ENCODE measurements at regions not wholly inside any gene's neighbourhood (a gene's known extent, or its start where the extent isn't known, plus 50 kb on each side); places are given as distances from the start of the nearest gene placed in this dataset.

GRCh38 chr10:61606959-61607907 lies 55.5 kb upstream of the CABCOCO1 start:
- Histone ChIP-seq H3K9me3 (no peaks in the 10 kb centered on the region), H3K4me1 (peaks cover 0 to 3% (median 0%) of the 10 kb centered on the region in 6 donors), H3K4me3 (no peak overlapping the region), H3K27ac (no peak overlapping the region), H3K27me3 (replicated peaks in 1 of 7) (no peaks in the 10 kb centered on the region), H3K36me3 (no peaks in the 10 kb centered on the region)
- TF ChIP-seq CTCF (IDR thresholded peaks at IDR 0.05 in 8 of 11, conservative IDR thresholded peaks at IDR 0.05 in 3 of 11) (peak in 4 of 11 experiments; percentile 12 to 41 (median 28)), POLR2AphosphoS5 (IDR thresholded peaks at IDR 0.05) (no peak)
- DNase-seq: no peak
- intact Hi-C loops (cut with DNase I; ENCODE audit: low total_unique reads): no loop called here
- WGBS, 5 donors: 78 to 87% (median 83%) methylated on average over 5 of the region's 5 CpGs

- H3K9me3 ChIP-seq: no peaks in the 10 kb centered on the region
- 77 to 91% (median 88%) methylated on average over 1 of the region's 1 CpG for WGBS, 5 donors
- TF ChIP-seq CTCF (IDR thresholded peaks at IDR 0.05 in 8 of 11, conservative IDR thresholded peaks at IDR 0.05 in 3 of 11) (no peak), POLR2AphosphoS5 (IDR thresholded peaks at IDR 0.05) (no peak), POLR2A (IDR thresholded peaks at IDR 0.05) (no peak)
- intact Hi-C loops (cut with DNase I; ENCODE audit: low total_unique reads): no loop called here
- no peaks in the 10 kb centered on the region for H3K27me3 ChIP-seq (replicated peaks in 1 of 7)
- DNase-seq: no peak
- H3K27ac ChIP-seq: no peak overlapping the region
- no peaks in the 10 kb centered on the region for H3K4me1 ChIP-seq
- no peaks in the 10 kb centered on the region for H3K36me3 ChIP-seq
- no peak overlapping the region for H3K4me3 ChIP-seq
Measured at GRCh38 chr10:61605221-61605620, 57.5 kb upstream of the CABCOCO1 start.

- Histone ChIP-seq H3K4me1 (no peaks in the 10 kb centered on the region), H3K27me3 (replicated peaks in 1 of 7) (no peaks in the 10 kb centered on the region), H3K9me3 (no peaks in the 10 kb centered on the region), H3K27ac (no peak overlapping the region), H3K36me3 (no peaks in the 10 kb centered on the region), H3K4me3 (no peak overlapping the region)
- 74 to 81% (median 78%) methylated on average over 1 of the region's 1 CpG for WGBS, 5 donors
- intact Hi-C loops (cut with DNase I; ENCODE audit: low total_unique reads): no loop called here
- TF ChIP-seq POLR2AphosphoS5 (IDR thresholded peaks at IDR 0.05): no peak
- TF ChIP-seq POLR2A (IDR thresholded peaks at IDR 0.05): no peak
- TF ChIP-seq CTCF (IDR thresholded peaks at IDR 0.05 in 8 of 11, conservative IDR thresholded peaks at IDR 0.05 in 3 of 11): no peak
- no peak for DNase-seq
Measured at GRCh38 chr10:61600399-61600798, 62.3 kb upstream of the CABCOCO1 start.

GRCh38 chr10:61594430-61594829 lies 68.3 kb upstream of the CABCOCO1 start:
- Histone ChIP-seq H3K4me3 (no peak overlapping the region), H3K4me1 (no peaks in the 10 kb centered on the region), H3K36me3 (no peaks in the 10 kb centered on the region), H3K9me3 (no peaks in the 10 kb centered on the region), H3K27me3 (replicated peaks in 1 of 7) (no peaks in the 10 kb centered on the region), H3K27ac (no peak overlapping the region)
- TF ChIP-seq POLR2AphosphoS5 (IDR thresholded peaks at IDR 0.05) (no peak), CTCF (IDR thresholded peaks at IDR 0.05 in 8 of 11, conservative IDR thresholded peaks at IDR 0.05 in 3 of 11) (no peak), POLR2A (IDR thresholded peaks at IDR 0.05) (no peak)
- intact Hi-C loops (cut with DNase I; ENCODE audit: low total_unique reads): no loop called here
- no peak for DNase-seq
- 90 to 98% (median 92%) methylated on average over 1 of the region's 1 CpG for WGBS, 5 donors

Measured in spleen (tissue), 11 donors.